HG03439 (cell line): ENCODE measurements at regions not wholly inside any gene's neighbourhood (a gene's known extent, or its start where the extent isn't known, plus 50 kb on each side); places are given as distances from the start of the nearest gene placed in this dataset.
"Not testable (repeated sequence)": the region's sequence is repeated elsewhere in the genome, so short reads cannot be mapped to it uniquely, and the experiment has no call there.

Source experiments
- ATAC-seq: cut with Tn5 transposase; IDR thresholded peaks from one replicate; pipeline ENCODE4 v1.9.1; 2021; ENCODE audit warnings: mild to moderate bottlenecking, moderate library complexity; ENCODE audit not compliant: unreplicated experiment

GRCh38 chr6:25175681-25176080 is 103.5 kb upstream of the CARMIL1 start:
- no peak for ATAC-seq

GRCh38 chr6:25176466-25176865 is 102.7 kb upstream of the CARMIL1 start:
- no peak for ATAC-seq

GRCh38 chr6:25177500-25178028 is 101.6 kb upstream of the CARMIL1 start:
- ATAC-seq = no peak

- no peak for ATAC-seq
These were observed 100.7 kb upstream of the CARMIL1 start for GRCh38 chr6:25178336-25179035.

- no peak for ATAC-seq
These were observed 100.0 kb upstream of the CARMIL1 start for GRCh38 chr6:25179051-25179778.

GRCh38 chr6:25180630-25181349 is 98.4 kb upstream of the CARMIL1 start:
- no peak for ATAC-seq

GRCh38 chr6:25181350-25181724 is 97.8 kb upstream of the CARMIL1 start:
- no peak for ATAC-seq

GRCh38 chr6:25181923-25182322 is 97.3 kb upstream of the CARMIL1 start:
- ATAC-seq = no peak

GRCh38 chr6:25186919-25187318 is 92.3 kb upstream of the CARMIL1 start:
- peak; percentile 54 for ATAC-seq

GRCh38 chr6:25188232-25188631 is 90.9 kb upstream of the CARMIL1 start:
- no peak for ATAC-seq

GRCh38 chr6:25192590-25193459 is 86.3 kb upstream of the CARMIL1 start:
- ATAC-seq = no peak

- ATAC-seq = no peak
These were observed 85.6 kb upstream of the CARMIL1 start for GRCh38 chr6:25193460-25194171.

GRCh38 chr6:25194172-25194678 is 84.9 kb upstream of the CARMIL1 start:
- ATAC-seq = no peak

- no peak for ATAC-seq
These were observed 82.7 kb upstream of the CARMIL1 start for GRCh38 chr6:25196464-25196863.

GRCh38 chr6:25197111-25197510 is 82.1 kb upstream of the CARMIL1 start:
- no peak for ATAC-seq

- ATAC-seq = no peak
These were observed 79.6 kb upstream of the CARMIL1 start for GRCh38 chr6:25199544-25199943.

- ATAC-seq = no peak
These were observed 76.7 kb upstream of the CARMIL1 start for GRCh38 chr6:25202504-25202903.

- ATAC-seq = no peak
These were observed 73.5 kb upstream of the CARMIL1 start for GRCh38 chr6:25205629-25206028.

- ATAC-seq = not testable (repeated sequence)
These were observed 71.6 kb upstream of the CARMIL1 start for GRCh38 chr6:25207453-25208155.
